Body of pancreas (tissue), 4 donors: ENCODE measurements at regions not wholly inside any gene's neighbourhood (a gene's known extent, or its start where the extent isn't known, plus 50 kb on each side); places are given as distances from the start of the nearest gene placed in this dataset.
"Not testable (repeated sequence)": the region's sequence is repeated elsewhere in the genome, so short reads cannot be mapped to it uniquely, and the experiment has no call there.

Experiments used
- POLR2A ChIP-seq, 3 donors: fragments of 450-650 bp; IDR thresholded peaks; one replicate each; pipeline ENCODE4 v1.6.1; 2016; ENCODE audit warnings: antibody characterized with exemption in 3 of 3, mild to moderate bottlenecking in 2 of 3
- TF ChIP-seq, protein P1 (sequence below), 7 experiments: fragments of 450-650 bp in 4 of 7; fragments of 200-600 bp in 3 of 7; sonication (generic) in 3 of 7; IDR thresholded peaks; one replicate each; pipeline ENCODE4 v1.5.1; 2016 to 2019; ENCODE audit warnings: antibody characterized with exemption in 7 of 7

DNA sequence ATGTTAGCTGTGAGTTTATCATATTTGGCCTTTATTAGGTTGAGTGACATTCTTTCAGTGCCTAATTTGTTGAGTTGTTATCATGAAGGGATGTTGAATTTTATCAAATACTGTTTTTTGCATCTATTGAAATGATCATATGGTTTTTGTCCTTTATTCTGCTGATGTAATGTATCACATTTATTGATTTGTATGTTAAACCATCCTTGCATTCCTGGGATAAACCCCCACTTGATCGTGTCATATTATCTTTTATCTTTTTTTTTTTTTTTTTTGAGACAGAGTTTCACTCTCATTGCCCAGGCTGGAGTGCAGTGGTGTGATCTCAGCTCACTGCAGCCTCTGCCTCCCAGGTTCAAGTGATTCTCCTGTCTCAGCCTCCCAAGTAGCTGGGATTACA is 51.9 kb upstream of the MFGE8 start:
- TF ChIP-seq, protein P1, sequence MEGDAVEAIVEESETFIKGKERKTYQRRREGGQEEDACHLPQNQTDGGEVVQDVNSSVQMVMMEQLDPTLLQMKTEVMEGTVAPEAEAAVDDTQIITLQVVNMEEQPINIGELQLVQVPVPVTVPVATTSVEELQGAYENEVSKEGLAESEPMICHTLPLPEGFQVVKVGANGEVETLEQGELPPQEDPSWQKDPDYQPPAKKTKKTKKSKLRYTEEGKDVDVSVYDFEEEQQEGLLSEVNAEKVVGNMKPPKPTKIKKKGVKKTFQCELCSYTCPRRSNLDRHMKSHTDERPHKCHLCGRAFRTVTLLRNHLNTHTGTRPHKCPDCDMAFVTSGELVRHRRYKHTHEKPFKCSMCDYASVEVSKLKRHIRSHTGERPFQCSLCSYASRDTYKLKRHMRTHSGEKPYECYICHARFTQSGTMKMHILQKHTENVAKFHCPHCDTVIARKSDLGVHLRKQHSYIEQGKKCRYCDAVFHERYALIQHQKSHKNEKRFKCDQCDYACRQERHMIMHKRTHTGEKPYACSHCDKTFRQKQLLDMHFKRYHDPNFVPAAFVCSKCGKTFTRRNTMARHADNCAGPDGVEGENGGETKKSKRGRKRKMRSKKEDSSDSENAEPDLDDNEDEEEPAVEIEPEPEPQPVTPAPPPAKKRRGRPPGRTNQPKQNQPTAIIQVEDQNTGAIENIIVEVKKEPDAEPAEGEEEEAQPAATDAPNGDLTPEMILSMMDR (IDR thresholded peaks at IDR 0.05) = not testable (repeated sequence)
- not testable (repeated sequence) for TF ChIP-seq POLR2A (IDR thresholded peaks at IDR 0.05)
